Fibroblast of peridontal ligament (primary cell): ENCODE measurements at regions not wholly inside any gene's neighbourhood (a gene's known extent, or its start where the extent isn't known, plus 50 kb on each side); places are given as distances from the start of the nearest gene placed in this dataset.

Experiments used
- DNase-seq: peaks from one replicate; pipeline ENCODE4 v3.0.0-alpha.2; 2010; ENCODE audit errors: extremely low read depth

DNA sequence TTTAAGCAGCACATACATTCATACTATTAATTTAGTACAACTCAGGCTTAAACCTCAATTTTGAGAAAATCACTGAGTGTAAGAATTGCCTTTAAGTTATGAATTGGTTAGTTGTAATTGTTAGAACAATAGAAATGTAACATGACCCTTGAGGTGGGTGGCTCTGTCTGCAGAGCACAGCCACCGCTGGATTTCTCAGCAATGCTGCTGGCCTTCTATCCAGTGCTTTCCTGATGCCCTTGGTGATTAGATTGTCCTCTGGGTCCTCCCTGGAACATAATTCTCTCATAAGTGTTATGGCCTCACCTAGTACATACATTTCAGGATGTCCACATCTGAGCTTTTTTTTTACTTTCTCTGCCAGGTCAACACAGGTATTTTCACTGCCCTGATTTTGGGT is 213.2 kb downstream of the SLC7A11 start:
- DNase-seq, result no peak

DNA sequence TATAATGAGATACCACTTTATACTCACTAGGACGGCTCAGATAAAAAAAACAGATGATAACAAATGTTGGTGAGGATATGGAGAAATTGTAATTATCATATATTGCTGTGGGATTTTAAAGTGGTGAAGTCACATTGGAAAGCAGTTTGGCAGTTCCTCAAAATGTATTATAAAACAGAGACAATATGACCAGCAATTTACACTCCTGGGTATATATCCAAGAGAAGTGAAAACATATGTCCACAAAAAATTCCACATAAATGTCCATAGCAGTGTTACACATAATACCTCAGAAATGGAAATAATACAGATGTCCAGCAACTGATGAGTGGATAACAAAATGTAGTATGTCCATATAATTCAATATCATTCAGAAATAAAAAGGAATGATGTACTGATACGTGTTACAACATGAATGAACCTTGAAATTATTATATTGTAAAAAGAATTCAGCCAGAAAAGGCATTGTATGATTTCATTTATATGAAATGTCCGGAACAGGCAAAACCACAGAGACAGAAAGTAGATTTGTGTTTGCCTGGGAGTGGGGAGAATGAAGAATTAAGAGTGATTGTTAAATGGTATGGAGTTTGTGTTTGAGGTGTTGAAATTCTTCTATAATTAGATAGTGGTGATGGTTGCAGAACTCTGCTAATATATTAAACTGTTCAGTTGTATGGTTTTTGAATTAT is 220.9 kb downstream of the SLC7A11 start:
- DNase-seq, result peak; percentile 69

DNA sequence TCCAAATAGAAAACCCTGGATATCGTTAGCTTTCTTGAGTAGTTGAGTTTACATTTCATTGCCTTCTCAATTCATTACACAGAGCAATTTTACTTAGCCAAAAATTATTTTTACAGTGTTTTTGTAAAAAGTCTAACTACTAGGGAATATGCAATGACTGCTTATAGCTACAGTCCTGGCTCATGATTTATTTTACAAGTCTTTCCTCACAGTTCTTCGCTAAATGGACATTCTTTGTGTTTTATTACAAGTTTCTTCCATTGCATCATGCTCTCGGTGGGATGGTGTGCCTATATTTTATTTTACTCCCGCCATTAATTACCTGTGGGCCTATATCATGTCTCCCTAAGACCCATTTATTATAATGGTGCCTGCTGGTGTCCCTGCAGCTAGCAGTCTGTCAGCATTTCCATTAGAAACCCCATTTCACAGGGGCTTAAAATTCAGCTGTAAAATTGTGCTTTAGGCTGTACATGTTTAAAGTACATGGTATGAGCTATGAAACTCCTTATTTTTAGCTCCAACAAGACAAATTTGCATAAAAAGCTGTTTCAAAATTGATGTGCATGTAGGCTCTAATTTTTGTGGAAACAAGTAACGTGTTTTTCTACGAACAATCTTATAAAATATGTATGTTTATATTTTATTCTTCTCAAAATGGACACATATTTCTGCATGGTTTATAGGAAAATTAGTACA is 227.4 kb downstream of the SLC7A11 start:
- DNase-seq, result no peak

DNA sequence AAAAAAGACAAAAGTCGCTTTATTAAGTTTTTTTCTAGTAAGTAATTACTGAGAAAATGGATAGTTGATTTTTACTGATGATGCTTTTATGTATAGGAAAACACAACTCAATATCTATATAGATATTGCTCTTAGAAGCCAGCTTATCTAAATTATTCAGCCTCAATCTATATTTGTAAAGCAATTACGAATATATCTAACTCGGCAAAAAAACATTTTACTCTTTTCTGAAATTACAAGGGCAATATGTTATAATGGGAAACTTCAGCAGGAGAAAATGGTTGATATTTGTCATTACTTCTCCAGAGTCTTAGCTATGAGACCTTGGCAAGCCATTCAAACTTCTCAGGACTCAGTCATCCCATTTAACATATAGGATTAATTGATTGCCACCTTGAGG is 228.5 kb downstream of the SLC7A11 start:
- no peak for DNase-seq

DNA sequence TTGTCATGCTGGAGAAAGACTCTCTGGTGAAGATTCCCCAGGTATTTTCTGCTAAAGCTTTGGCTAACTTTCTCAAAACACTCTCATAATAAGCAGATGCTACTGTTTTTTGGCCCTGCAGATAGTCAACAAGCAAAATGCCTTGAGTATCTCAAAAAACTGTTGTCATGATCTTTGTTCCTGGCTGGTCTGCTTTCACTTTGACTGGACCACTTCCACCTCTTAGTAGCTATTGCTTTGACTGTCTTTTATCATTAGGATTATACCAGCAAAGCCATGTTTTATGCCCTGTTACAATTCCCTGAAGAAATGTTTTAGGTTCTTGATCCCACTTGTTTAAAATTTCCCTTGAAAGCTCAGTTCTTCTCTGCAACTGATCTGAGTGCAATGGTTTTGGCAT is 231.5 kb downstream of the SLC7A11 start:
- DNase-seq, result no peak

DNA sequence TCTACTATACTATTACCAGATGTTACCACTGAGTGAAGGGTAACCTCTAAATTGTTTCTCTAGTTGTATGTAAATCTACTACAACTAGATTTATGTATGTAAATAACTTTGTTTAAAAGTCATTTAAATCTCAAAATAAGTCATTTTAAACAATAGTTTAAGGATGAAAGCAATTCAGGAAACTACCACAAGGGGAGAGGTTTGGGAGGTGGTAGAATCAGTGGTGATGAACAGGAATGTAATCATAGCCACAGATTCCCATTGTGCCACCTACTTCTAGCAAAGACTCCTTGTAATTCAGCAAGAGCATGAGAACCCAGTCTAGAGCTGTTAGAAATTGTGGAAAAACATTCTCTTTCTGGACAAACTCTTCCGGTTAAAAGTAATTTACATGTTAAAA is 234.6 kb downstream of the SLC7A11 start:
- peak; percentile 23 for DNase-seq

DNA sequence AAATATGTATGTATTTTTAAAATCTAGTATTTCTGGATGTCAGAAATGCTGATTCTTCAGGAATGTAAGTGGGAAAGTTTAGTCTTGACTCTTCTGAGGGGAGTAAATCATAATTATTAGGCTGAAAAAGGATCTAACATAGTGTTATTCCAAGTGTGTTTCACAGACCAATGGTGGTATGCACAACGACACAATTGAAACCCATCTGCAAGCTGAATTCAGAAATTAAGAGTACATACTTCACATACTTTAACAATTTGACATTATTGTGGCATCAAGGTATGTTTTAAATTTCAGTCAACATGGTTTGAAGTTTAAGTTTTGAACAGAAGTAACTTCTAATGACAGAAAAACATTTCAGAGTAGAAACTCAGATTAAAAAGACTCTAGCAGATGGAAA is 236.7 kb downstream of the SLC7A11 start:
- no peak for DNase-seq

DNA sequence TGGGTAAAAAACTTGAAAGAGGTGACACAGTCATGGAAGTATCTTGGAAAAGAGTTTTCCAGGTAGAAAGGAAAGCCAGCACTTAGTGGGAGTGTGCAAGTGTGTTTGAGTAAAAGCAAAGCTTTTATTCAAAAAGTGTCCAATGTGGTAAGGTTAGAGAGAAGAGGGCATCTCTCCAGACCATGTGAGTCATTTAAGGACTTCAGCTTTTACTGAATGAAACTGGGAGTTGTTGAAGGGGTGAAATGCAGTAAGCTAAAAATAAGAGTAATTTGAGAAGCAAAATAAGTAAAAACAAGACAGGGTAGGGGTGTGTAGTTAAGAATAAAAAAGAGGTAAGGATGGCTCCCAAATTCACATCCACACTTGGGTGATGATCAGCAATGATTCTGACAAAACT is 238.9 kb downstream of the SLC7A11 start:
- DNase-seq, result peak; percentile 63

DNA sequence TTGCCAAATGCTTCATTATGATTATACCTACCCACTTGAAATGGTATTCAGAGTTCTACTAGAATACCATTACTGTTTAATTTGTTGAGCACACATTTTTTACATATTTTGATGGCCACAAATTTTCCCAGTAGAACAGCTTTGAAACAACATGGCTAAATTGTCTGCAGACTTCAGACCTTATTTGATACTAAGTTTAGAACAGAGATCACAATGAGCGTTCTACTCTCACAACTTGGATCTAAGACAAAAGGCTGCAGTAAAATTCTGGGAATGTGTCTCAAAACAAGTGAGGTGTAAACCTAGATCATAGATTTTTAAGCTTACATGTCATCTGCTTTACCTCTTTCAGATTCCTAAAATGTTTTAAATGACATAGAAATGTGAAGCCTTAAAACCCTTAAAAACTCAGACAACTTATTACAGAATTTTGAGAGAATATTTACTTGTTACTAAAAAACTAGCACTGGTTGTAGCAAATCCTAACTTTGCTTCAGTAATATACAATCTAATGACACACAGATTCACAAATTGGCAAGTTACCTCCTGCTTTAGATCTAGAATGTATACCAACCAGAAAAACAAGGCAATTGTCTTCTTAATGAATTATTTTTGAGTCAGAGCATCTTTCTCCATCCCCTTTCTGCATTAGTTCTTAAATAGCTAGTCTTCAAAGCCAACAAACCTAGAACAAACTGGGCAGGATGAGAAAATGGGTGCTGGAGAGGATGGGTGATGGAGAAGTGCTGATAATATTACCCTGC is 243.3 kb downstream of the SLC7A11 start:
- DNase-seq, result peak; percentile 81

DNA sequence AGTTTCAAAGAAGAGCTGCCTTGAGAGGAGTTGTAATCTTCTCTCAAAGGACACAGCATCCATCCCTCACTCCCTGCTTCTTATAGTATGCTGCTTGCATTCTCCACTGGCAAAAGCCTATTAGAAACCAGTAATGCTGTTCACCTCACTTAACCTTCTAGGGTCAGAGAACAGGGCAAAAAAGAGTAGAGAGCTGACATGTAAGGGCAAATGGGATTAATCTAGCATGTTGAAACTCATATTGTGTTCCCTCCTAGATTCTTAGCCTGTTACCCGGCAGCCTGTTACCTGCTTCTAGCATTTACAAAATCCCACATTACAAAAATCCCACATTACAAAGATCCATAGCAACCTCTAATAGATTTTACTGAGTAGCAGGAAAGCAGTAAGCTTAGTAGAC is 244.7 kb downstream of the SLC7A11 start:
- no peak for DNase-seq

DNA sequence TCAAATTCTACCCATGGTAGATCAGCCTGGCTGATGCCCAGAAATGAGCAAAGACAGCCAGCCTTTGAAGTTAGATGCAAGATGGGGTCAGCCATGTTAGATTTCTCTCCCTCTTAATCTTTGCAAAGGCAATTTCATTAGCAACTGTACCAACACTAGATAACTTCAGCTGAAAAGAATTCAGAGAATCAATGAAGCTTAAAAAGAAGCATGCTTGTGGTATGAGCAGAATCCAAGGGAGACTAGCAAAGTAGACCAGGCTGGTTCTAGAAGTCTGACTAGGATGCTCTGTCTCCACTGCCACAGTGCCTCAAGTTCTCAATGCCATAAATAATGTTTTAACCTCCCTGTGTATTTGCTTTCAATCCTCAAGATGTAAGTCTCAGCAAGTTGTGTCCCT is 247.3 kb downstream of the SLC7A11 start:
- peak; percentile 72 for DNase-seq

DNA sequence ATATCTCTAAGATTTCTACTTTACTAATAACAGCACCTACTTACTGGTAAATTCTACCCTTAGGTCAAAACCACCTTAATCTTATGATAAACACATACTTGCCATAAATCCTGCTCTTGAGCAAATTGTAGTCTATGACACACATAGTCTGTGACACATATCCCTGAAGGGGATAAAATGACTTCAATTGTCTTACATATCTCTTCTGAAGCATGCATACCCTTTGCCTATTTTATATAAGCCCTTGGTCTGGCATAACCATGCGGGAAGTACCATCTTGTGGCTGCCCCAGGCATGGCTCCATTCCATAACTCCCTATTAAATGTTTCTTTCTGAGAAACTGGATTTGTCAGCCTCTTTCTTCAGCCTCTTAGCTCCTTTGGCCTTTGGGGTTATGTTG is 248.9 kb downstream of the SLC7A11 start:
- no peak for DNase-seq

DNA sequence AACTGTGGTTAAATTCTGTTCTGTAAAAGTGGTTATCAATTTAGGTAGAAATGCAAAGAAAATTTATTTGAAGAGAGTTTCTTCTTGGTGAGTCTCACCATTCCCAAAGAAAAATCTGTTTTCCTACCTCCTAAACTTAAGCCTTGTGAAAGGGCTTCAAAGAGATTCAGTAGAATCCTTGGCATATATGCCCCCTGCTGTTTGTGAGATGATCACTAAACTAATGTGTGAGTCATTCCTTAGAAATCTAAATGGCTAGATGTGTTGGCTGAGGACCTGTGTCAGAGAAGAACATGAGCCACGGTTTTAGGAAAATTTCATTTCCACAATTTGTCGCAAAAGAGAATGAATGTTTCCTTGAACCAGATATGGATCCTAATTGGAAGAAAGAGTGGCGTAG is 260.9 kb downstream of the SLC7A11 start:
- peak; percentile 52 for DNase-seq

DNA sequence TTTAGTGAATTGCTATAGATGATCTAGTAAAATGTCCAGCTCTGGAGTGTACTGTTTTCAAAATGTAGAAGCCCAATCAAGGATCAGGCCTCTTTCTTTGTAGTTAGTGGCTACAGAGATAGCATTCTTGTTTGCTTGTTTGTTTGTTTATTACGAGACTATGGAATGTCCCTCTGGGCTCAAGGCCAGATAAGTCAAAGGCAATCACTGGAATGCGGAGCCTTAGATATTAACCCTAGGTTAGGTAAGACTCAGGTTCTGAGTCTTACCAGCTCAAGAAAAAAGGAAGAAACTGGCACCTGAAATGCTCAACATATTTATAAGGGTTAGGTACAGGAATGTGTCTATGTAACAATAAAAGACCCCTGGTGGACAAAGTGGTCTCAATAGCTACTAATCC is 261.5 kb downstream of the SLC7A11 start:
- DNase-seq, result no peak

DNA sequence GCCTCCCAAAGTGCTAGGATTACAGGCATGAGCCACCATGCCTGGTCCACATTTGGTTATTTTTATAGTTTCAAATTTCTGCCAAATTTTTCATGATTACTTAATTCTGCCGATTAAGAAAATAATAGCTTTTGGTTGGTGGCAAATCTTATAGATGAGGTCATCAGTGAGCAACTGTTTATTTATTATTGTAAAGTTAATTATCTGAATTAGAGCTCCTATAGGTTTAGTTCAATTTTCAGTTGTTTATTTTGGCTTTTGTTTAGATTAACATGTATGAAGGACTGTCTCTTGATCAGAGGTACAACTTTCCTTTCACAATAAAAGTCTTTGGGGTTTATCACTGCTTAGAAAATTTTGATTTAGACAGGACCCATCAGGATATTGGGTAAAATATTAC is 262.2 kb downstream of the SLC7A11 start:
- no peak for DNase-seq

DNA sequence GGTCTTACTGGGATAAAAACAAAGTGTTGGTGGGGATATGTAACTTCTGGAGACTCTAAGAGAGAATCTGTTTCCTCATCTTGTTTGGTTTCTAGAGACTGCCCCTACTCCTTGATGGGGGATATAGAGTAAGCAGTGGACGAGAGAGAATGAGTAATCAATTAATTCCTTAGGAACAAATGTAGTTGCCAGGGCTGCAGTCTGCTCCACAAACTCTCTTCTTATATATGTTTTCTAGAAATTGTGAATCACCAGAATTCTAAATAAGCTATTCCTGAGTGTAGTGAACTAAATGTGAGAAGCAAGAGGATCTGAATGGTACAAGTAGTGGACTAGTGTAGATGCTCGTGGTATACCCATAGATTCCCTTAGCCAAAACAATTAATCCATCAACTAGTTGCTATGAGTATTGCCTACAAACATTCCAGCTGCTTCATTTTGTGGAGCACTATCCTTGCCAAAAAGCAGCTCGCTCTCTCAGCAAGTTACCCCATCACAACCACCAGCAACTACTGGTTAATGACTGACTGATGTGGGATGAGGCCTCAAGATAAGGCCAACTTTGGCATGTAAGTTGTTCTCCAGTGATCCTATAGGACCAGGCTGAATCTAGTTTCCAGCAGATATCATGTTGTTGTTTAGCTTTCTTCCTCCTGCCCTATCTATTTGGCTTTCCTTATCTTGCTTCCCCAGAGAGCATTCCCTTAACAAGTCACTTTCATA is 273.0 kb downstream of the SLC7A11 start:
- peak; percentile 73 for DNase-seq

DNA sequence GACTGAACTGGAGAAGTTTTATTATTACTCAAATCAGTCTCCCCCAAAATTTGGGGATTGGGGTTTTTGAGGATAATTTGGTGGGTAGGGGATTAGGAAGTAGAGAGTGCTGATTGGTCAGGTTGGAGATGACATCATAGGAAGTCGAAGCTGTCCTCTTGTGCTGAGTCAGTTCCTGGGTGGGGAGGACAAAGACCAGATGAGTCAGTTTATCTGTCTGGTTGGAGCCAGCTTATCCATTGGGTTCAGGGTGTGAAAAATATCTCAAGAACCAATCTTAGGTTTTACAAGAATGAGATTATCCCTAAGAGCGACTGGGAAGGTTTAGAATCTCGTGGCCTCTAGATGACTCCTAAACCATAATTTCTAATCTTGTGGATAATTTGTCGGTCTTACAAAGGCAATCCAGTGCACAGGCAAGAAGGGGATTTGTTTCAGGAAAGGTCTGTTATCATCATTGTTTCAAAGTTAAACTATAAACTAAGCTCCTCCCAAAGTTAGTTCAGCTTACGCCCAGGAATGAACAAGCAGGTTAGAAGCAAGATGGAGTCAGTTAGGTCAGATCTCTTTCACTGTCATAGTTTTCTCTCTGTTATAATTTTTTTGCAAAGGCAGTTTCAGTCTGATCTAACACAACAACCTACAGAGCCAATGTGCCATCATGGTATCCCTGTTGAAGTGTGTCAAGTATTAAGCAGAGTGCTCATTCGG is 274.5 kb downstream of the SLC7A11 start:
- no peak for DNase-seq

DNA sequence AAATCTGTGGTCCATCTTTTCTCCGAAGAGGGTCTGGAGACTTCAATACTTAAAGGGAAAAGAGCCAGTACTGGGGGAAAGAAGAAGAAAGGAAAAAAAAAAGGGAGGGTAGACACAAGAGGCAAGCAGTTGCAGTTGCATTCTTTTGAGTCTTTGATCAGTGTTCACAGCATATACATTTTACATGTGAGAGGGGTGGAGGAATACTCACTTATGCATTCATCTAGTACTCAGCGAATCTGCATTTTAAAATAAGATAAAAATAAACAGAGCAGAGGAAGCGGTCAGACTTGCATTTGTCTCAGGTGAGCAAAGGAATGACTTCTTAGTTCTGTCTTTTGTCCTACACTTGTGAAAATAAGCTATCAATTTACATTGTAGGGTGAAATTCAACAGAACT is 275.6 kb downstream of the SLC7A11 start:
- no peak for DNase-seq

DNA sequence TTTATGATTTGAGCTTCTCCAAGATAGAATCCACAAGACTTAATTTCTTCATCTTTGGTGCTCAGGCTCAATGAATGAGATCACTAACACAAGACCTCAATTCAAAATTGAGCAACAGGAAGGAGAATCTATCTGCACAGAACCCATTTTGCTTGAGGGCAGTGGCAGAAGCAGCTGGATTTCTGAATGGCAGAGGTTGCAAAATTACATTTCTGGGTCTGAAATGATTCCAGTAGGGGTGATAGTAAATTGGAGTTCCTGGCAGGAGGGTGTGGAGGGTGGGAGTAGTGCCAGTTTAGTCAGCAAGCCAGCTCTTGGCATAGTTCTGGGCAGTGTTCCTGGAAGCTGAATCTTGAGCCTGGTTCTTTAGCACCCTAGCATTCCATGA is 281.1 kb downstream of the SLC7A11 start:
- peak; percentile 93 for DNase-seq

DNA sequence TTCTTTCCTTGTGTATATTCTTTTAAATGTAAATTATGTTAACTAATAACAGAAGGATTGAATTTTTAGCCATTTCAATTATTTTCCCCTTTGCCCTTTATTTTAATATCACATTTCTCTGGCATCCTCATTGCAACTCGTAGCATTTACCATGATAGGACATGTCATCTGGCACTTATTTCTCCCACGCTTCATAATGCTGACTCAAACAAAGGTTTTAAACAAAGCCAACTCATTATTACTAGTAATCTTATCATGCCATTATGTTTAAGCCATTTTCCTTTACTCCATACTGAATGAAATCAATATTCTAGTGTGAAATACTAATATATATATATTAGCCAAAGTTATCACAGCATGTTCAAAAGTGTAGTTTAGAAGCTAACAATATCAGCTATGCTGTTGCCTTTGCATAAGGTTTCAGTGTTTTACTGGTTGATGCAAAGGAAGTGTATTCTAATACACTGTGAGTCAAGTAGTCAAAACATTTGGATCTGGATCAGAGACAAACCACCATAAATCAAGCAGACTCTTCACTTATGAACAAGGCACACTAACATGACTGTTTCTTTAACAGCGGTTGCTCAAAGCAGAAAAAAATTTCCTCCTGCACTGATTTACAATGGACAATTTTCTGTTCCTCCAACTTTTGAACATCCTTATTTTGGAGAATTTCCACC is 281.6 kb downstream of the SLC7A11 start:
- peak; percentile 91 for DNase-seq

DNA sequence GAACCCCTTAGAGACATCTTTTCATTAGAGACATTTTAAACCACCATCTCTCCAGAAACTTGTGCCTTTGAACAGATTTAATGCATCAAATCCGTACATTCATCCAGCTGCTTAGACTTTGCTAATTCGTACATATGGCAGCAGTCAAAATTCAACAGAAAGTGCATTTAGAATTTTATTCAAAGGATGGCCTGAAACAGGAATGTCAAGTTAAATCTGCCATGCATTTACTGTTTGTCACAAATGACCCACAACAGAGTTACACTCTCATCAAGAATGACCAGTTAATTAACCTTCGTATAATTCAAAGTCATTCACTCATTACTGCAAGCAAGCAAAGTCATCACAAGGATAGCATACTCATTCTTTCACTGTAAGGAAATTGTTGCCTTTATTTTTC is 284.3 kb downstream of the SLC7A11 start:
- no peak for DNase-seq
